Smooth muscle cell (in vitro differentiated cells): ENCODE measurements at regions not wholly inside any gene's neighbourhood (a gene's known extent, or its start where the extent isn't known, plus 50 kb on each side); places are given as distances from the start of the nearest gene placed in this dataset.

ENCODE experiments used
- DNase-seq: peaks from one replicate; lab custom pipeline; 2025; ENCODE audit not compliant: unreplicated experiment; lab: John Stamatoyannopoulos, UW
- H2AFZ ChIP-seq: fragments of 200-600 bp; sonication (generic); 2 replicates; pipeline ENCODE4 v1.6.0; 2016; ENCODE audit warnings: antibody characterized with exemption, low read depth, mild to moderate bottlenecking
- H3F3A ChIP-seq: fragments of 200-600 bp; sonication (generic); 2 replicates; pipeline ENCODE4 v1.6.0; 2017; ENCODE audit warnings: antibody characterized with exemption, low read depth
- H3K27ac ChIP-seq: fragments of 200-600 bp; sonication (generic); 2 replicates; pipeline ENCODE4 v1.5.1; 2016; ENCODE audit warnings: low read depth, mild to moderate bottlenecking
- H3K27me3 ChIP-seq: fragments of 200-600 bp; sonication (generic); 2 replicates; pipeline ENCODE4 v1.6.1; 2016; ENCODE audit warnings: low read depth, mild to moderate bottlenecking
- H3K36me3 ChIP-seq: fragments of 200-600 bp; sonication (generic); 2 replicates; pipeline ENCODE4 v1.5.1; 2016; ENCODE audit warnings: low read depth
- H3K4me1 ChIP-seq: fragments of 200-600 bp; sonication (generic); 2 replicates; pipeline ENCODE4 v1.5.1; 2016; ENCODE audit warnings: low read depth
- H3K4me2 ChIP-seq: fragments of 200-600 bp; sonication (generic); 2 replicates; pipeline ENCODE4 v1.6.0; 2016; ENCODE audit warnings: mild to moderate bottlenecking
- H3K4me3 ChIP-seq: fragments of 200-600 bp; sonication (generic); 2 replicates; pipeline ENCODE4 v1.5.1; 2016; ENCODE audit warnings: mild to moderate bottlenecking
- H3K79me2 ChIP-seq: fragments of 200-600 bp; sonication (generic); 2 replicates; pipeline ENCODE4 v1.6.0; 2016; ENCODE audit warnings: low read depth, mild to moderate bottlenecking
- H3K9ac ChIP-seq: fragments of 200-600 bp; sonication (generic); 2 replicates; pipeline ENCODE4 v1.6.0; 2016; ENCODE audit warnings: low read depth
- H3K9me3 ChIP-seq: fragments of 200-600 bp; sonication (generic); replicated peaks from 2 replicates; pipeline ENCODE4 v1.5.1; 2016; ENCODE audit warnings: low read depth
- H4K20me1 ChIP-seq: fragments of 200-600 bp; sonication (generic); 2 replicates; pipeline ENCODE4 v1.6.0; 2016; ENCODE audit warnings: low read depth
- CTCF ChIP-seq: fragments of 200-600 bp; sonication (generic); IDR thresholded peaks from 2 replicates; pipeline ENCODE4 v1.5.1; 2017; ENCODE audit warnings: borderline replicate concordance, mild to moderate bottlenecking, antibody characterized with exemption; ENCODE audit not compliant: insufficient read depth, poor library complexity, severe bottlenecking
- WGBS: methylation state at CpG from one replicate; pipeline ENCODE4 v1.1.7; 2016; ENCODE audit warnings: low lambda C conversion rate; 5-methylcytosine and 5-hydroxymethylcytosine counted together

GRCh38 chr7:136403591-136403990 lies 426.4 kb upstream of the MTPN start:
- Histone ChIP-seq H3K4me3 (no peak overlapping the region), H3K36me3 (no peaks in the 10 kb centered on the region), H3K27me3 (peaks cover 6% of the 10 kb centered on the region), H3K4me1 (no peaks in the 10 kb centered on the region), H2AFZ (no peak overlapping the region), H3F3A (no peaks in the 10 kb centered on the region), H3K9ac (no peak overlapping the region), H4K20me1 (no peaks in the 10 kb centered on the region), H3K79me2 (no peaks in the 10 kb centered on the region), H3K4me2 (no peak overlapping the region), H3K27ac (no peak overlapping the region), H3K9me3 (no peaks in the 10 kb centered on the region)
- TF ChIP-seq CTCF, result no peak
- DNase-seq, result no peak
- WGBS, result 96% methylated on average over 4 of the region's 4 CpGs

DNA sequence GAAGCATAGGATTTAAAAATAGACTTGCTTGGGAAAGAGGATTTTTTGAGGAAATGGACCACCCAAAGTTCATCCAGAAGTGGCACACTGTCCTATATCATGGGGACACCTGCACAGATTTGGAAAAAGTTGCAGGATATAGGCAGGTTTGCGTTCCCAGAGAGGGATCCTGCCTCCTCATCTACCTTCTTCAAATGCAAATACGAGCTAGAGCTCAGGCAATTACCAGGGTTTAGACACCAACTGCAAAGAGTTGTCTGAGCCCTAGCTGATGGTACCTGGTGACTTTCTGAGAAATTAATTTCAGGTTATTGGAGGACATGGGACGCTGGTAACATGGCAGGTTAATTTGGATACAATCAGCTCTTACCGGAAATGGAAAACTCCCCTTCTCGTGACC lies 423.7 kb upstream of the MTPN start:
- TF ChIP-seq CTCF, result no peak

GRCh38 chr7:136399385-136399784 lies 422.2 kb upstream of the MTPN start:
- no peak for TF ChIP-seq CTCF
- H4K20me1 ChIP-seq, result no peaks in the 10 kb centered on the region
- no peak overlapping the region for H3K9ac ChIP-seq
- no peaks in the 10 kb centered on the region for H3F3A ChIP-seq
- no peak overlapping the region for H2AFZ ChIP-seq
- no peaks in the 10 kb centered on the region for H3K79me2 ChIP-seq
- WGBS, result 23% methylated on average over 2 of the region's 2 CpGs
- no peak overlapping the region for H3K27ac ChIP-seq
- H3K9me3 ChIP-seq, result no peaks in the 10 kb centered on the region
- H3K4me1 ChIP-seq, result no peaks in the 10 kb centered on the region
- no peak overlapping the region for H3K4me3 ChIP-seq
- DNase-seq, result no peak
- H3K4me2 ChIP-seq, result no peak overlapping the region
- H3K36me3 ChIP-seq, result no peaks in the 10 kb centered on the region
- no peaks in the 10 kb centered on the region for H3K27me3 ChIP-seq

More for the DNA sequence above, 423.7 kb upstream of the MTPN start:
- H4K20me1 ChIP-seq, result no peaks in the 10 kb centered on the region
- H3F3A ChIP-seq, result no peaks in the 10 kb centered on the region
- no peaks in the 10 kb centered on the region for H3K9me3 ChIP-seq
- DNase-seq, result no peak
- H2AFZ ChIP-seq, result no peak overlapping the region
- H3K36me3 ChIP-seq, result no peaks in the 10 kb centered on the region
- H3K4me1 ChIP-seq, result no peaks in the 10 kb centered on the region
- H3K79me2 ChIP-seq, result no peaks in the 10 kb centered on the region
- H3K4me3 ChIP-seq, result no peak overlapping the region
- H3K4me2 ChIP-seq, result no peak overlapping the region
- no peaks in the 10 kb centered on the region for H3K27me3 ChIP-seq
- H3K9ac ChIP-seq, result no peak overlapping the region
- H3K27ac ChIP-seq, result no peak overlapping the region
- WGBS, result 67% methylated on average over 5 of the region's 5 CpGs

DNA sequence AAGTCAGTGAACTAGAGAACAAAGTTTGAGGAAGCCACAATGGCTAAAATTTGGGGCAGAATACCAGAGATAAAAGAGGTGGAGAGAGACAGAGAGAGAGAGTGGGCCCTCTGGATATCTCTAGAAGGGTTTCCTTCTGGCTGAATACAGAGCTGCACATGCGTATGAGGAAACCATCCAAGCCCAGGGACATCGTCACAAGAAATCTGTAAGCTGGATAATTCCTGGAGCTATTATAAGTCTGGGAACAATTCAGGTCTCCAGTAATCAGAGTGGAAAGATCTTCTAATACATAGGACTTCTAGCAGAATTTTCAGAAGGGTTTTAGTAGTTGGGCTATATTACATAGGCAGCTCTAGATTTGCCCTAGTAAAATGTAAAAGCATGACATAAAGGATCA lies 415.7 kb upstream of the MTPN start:
- no peak overlapping the region for H3K4me2 ChIP-seq
- H3F3A ChIP-seq, result no peaks in the 10 kb centered on the region
- no peak for TF ChIP-seq CTCF
- no peaks in the 10 kb centered on the region for H4K20me1 ChIP-seq
- no peak overlapping the region for H3K9ac ChIP-seq
- no peak overlapping the region for H3K4me3 ChIP-seq
- no peaks in the 10 kb centered on the region for H3K79me2 ChIP-seq
- no peak for DNase-seq
- no peaks in the 10 kb centered on the region for H3K27me3 ChIP-seq
- WGBS, result 62% methylated on average over 2 of the region's 2 CpGs
- no peaks in the 10 kb centered on the region for H3K9me3 ChIP-seq
- H3K36me3 ChIP-seq, result no peaks in the 10 kb centered on the region
- no peak overlapping the region for H3K27ac ChIP-seq
- no peaks in the 10 kb centered on the region for H3K4me1 ChIP-seq
- peak overlapping the region; percentile 81 for H2AFZ ChIP-seq
